MM.1S (cell line): ENCODE measurements at regions not wholly inside any gene's neighbourhood (a gene's known extent, or its start where the extent isn't known, plus 50 kb on each side); places are given as distances from the start of the nearest gene placed in this dataset.

Experiments used
- DNase-seq: peaks from one replicate; pipeline ENCODE4 v3.0.0-alpha.2; 2015
- H2AFZ ChIP-seq: fragments of 300-600 bp; sonication (generic); 2 replicates; pipeline ENCODE4 v1.6.0; 2016; ENCODE audit warnings: antibody characterized with exemption, low read length
- H3F3A ChIP-seq: fragments of 300-600 bp; sonication (generic); 2 replicates; pipeline ENCODE4 v1.6.1; 2016; ENCODE audit warnings: mild to moderate bottlenecking, antibody characterized with exemption, low read length, moderate library complexity, mixed read lengths; ENCODE audit not compliant: insufficient read depth
- H3K27ac ChIP-seq: fragments of 300-600 bp; sonication (generic); 2 replicates; pipeline ENCODE4 v1.5.1; 2016; ENCODE audit warnings: mild to moderate bottlenecking, low read length
- H3K27me3 ChIP-seq: fragments of 300-600 bp; sonication (generic); replicated peaks from 2 replicates; pipeline ENCODE4 v1.6.0; 2016; ENCODE audit warnings: low read length; ENCODE audit not compliant: insufficient read depth
- H3K36me3 ChIP-seq: fragments of 300-600 bp; sonication (generic); replicated peaks from 2 replicates; pipeline ENCODE4 v1.6.1; 2016; ENCODE audit warnings: mild to moderate bottlenecking, low read length, mixed read lengths; ENCODE audit not compliant: insufficient read depth
- H3K4me1 ChIP-seq: fragments of 300-600 bp; sonication (generic); 2 replicates; pipeline ENCODE4 v1.6.1; 2016; ENCODE audit warnings: low read length, mixed read lengths
- H3K4me2 ChIP-seq: fragments of 300-600 bp; sonication (generic); 2 replicates; pipeline ENCODE4 v1.6.0; 2016; ENCODE audit warnings: low read depth, low read length
- H3K4me3 ChIP-seq: fragments of 300-600 bp; sonication (generic); 2 replicates; pipeline ENCODE4 v1.5.1; 2016; ENCODE audit warnings: low read length, mixed read lengths
- H3K79me2 ChIP-seq: fragments of 300-600 bp; sonication (generic); 2 replicates; pipeline ENCODE4 v1.6.1; 2016; ENCODE audit warnings: mixed run types, low read length, mixed read lengths
- H3K9ac ChIP-seq: fragments of 300-600 bp; sonication (generic); 2 replicates; pipeline ENCODE4 v1.6.1; 2016; ENCODE audit warnings: low read length, mixed read lengths
- H3K9me2 ChIP-seq: fragments of 300-600 bp; sonication (generic); replicated peaks from 2 replicates; pipeline ENCODE4 v1.6.1; 2016; ENCODE audit warnings: mild to moderate bottlenecking, low read length, mixed read lengths; ENCODE audit not compliant: insufficient read depth
- H3K9me3 ChIP-seq: fragments of 300-600 bp; sonication (generic); replicated peaks from 2 replicates; pipeline ENCODE4 v1.6.1; 2016; ENCODE audit warnings: mild to moderate bottlenecking, low read length, mixed read lengths; ENCODE audit not compliant: insufficient read depth
- H4K20me1 ChIP-seq: fragments of 300-600 bp; sonication (generic); 2 replicates; pipeline ENCODE4 v1.6.1; 2016; ENCODE audit warnings: mild to moderate bottlenecking, low read length, moderate library complexity, mixed read lengths; ENCODE audit not compliant: insufficient read depth
- EZH2 ChIP-seq: fragments of 300-600 bp; sonication (generic); optimal IDR thresholded peaks from 2 replicates; pipeline ENCODE3; 2017; ENCODE audit warnings: low read depth, mild to moderate bottlenecking, antibody characterized with exemption, low read length, mixed read lengths
- EZH2phosphoT487 ChIP-seq: fragments of 300-600 bp; sonication (generic); IDR thresholded peaks from 2 replicates; pipeline ENCODE4 v1.6.1; 2018; ENCODE audit warnings: antibody characterized with exemption, low read length
- TF ChIP-seq, protein P1 (sequence below): fragments of 300-600 bp; sonication (generic); IDR thresholded peaks from 2 replicates; pipeline ENCODE4 v1.5.1; 2016; ENCODE audit warnings: antibody characterized with exemption, low read length, mixed read lengths

DNA sequence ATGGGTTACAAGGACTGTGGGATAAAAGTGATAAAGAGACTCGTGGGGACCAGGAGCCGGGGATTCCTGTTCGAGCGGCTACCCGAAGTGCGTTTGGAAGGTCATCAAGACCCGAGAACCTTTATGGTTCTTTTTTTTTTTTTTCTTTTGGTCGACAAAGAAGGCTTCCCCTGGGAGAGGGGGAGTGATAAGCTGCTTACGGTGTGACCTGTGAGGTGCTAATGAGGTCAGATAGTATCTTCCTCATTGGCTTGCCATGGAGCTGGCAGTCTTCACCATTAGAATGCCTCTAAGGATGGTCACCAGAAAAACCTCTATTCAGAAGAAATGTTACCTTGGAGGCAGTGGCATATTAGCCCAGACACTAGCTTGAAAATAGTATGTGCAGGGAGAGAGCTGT, 92.3 kb upstream of the STEAP4 start:
- H3K4me1 ChIP-seq, result 0 out of 2 replicates have a peak, but pooled peaks cover 9% of the 10 kb centered on the region
- no peak overlapping the region for H3K9ac ChIP-seq
- TF ChIP-seq EZH2, result no peak
- TF ChIP-seq, protein P1, sequence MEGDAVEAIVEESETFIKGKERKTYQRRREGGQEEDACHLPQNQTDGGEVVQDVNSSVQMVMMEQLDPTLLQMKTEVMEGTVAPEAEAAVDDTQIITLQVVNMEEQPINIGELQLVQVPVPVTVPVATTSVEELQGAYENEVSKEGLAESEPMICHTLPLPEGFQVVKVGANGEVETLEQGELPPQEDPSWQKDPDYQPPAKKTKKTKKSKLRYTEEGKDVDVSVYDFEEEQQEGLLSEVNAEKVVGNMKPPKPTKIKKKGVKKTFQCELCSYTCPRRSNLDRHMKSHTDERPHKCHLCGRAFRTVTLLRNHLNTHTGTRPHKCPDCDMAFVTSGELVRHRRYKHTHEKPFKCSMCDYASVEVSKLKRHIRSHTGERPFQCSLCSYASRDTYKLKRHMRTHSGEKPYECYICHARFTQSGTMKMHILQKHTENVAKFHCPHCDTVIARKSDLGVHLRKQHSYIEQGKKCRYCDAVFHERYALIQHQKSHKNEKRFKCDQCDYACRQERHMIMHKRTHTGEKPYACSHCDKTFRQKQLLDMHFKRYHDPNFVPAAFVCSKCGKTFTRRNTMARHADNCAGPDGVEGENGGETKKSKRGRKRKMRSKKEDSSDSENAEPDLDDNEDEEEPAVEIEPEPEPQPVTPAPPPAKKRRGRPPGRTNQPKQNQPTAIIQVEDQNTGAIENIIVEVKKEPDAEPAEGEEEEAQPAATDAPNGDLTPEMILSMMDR, result no peak
- TF ChIP-seq EZH2phosphoT487, result no peak
- H3F3A ChIP-seq, result no peaks in the 10 kb centered on the region
- no peaks in the 10 kb centered on the region for H3K36me3 ChIP-seq
- no peak overlapping the region for H2AFZ ChIP-seq
- no peak for DNase-seq
- no peak overlapping the region for H3K27ac ChIP-seq
- no peak overlapping the region for H3K4me3 ChIP-seq
- H3K79me2 ChIP-seq, result no peaks in the 10 kb centered on the region
- no peaks in the 10 kb centered on the region for H4K20me1 ChIP-seq
- H3K9me3 ChIP-seq, result no peaks in the 10 kb centered on the region
- no peak overlapping the region for H3K4me2 ChIP-seq
- no peaks in the 10 kb centered on the region for H3K27me3 ChIP-seq
- no peaks in the 10 kb centered on the region for H3K9me2 ChIP-seq

DNA sequence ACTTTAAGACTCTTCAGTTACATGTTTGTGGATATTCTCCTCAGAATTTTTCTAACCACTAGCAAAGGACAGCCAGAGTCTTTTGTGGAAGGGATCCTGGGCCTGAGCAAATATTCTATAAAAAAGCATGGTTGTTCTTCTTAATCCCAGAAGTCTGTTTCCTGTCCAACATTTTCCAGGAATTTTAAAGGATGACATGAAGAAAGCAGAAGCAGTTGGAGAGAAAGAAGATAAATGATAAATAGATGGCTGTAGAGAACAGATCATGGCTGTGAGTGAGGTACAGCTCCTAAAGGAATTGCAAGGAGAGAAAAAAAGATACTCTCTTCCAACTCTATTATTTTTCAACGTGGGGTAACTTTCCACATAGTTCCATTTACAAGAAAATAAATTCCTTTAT, 91.8 kb upstream of the STEAP4 start:
- TF ChIP-seq, protein P1, result no peak
- TF ChIP-seq EZH2phosphoT487, result no peak
- no peak for TF ChIP-seq EZH2
- H3K27me3 ChIP-seq, result no peaks in the 10 kb centered on the region

DNA sequence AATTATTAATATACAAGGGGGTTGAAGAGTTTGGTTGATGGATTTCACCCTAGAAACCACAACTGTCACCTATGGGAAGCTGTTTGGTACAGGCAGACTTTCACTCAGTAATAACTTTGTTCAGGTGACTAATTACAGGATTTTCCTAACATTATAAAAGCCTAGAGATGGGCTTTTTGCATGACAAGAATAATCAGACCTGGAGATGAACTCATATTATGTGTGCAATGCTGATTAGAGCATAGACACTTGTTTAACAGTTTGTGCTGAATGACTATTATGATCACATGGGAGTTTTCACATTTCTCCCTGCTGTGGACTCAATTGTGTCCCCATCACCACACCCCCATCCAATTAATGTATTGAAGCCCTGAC, 90.2 kb upstream of the STEAP4 start:
- Histone ChIP-seq H3K4me3 (no peak overlapping the region), H3K9me2 (no peaks in the 10 kb centered on the region), H3K36me3 (no peaks in the 10 kb centered on the region), H3K4me1 (0 out of 2 replicates have a peak, but pooled peaks cover 9% of the 10 kb centered on the region), H4K20me1 (no peaks in the 10 kb centered on the region), H3K9me3 (no peaks in the 10 kb centered on the region), H3K4me2 (no peak overlapping the region), H2AFZ (no peak overlapping the region), H3K27ac (no peak overlapping the region), H3F3A (no peaks in the 10 kb centered on the region), H3K9ac (no peak overlapping the region), H3K27me3 (no peaks in the 10 kb centered on the region), H3K79me2 (no peaks in the 10 kb centered on the region)
- TF ChIP-seq EZH2 (no peak), EZH2phosphoT487 (no peak)
- TF ChIP-seq, protein P1, result no peak
- DNase-seq, result no peak

More for the DNA sequence above, 91.8 kb upstream of the STEAP4 start:
- no peaks in the 10 kb centered on the region for H3K79me2 ChIP-seq
- no peaks in the 10 kb centered on the region for H3K9me2 ChIP-seq
- no peak overlapping the region for H3K27ac ChIP-seq
- no peaks in the 10 kb centered on the region for H3F3A ChIP-seq
- H3K9me3 ChIP-seq, result no peaks in the 10 kb centered on the region
- H3K4me3 ChIP-seq, result no peak overlapping the region
- H3K9ac ChIP-seq, result no peak overlapping the region
- H3K4me2 ChIP-seq, result no peak overlapping the region
- DNase-seq, result no peak
- no peaks in the 10 kb centered on the region for H3K36me3 ChIP-seq
- no peak overlapping the region for H2AFZ ChIP-seq
- H4K20me1 ChIP-seq, result no peaks in the 10 kb centered on the region
- 0 out of 2 replicates have a peak, but pooled peaks cover 9% of the 10 kb centered on the region for H3K4me1 ChIP-seq
